ENCODE measurements at regions not wholly inside any gene's neighbourhood (a gene's known extent, or its start where the extent isn't known, plus 50 kb on each side); places are given as distances from the start of the nearest gene placed in this dataset.
A peak's percentile ranks its signal among the peaks of the same experiment; 100 is the strongest.

- no peak for DNase-seq
These were observed 73.0 kb upstream of the POMGNT2 start for GRCh38 chr3:43178891-43179366.

- DNase-seq, result no peak
These were observed 71.2 kb upstream of the POMGNT2 start for GRCh38 chr3:43177085-43177484.

- peak; percentile 28 to 40 for DNase-seq
These were observed 70.8 kb upstream of the POMGNT2 start for GRCh38 chr3:43176666-43177065.

GRCh38 chr3:43175541-43175940 lies 69.7 kb upstream of the POMGNT2 start:
- no peak for DNase-seq

GRCh38 chr3:43173949-43174348 lies 68.1 kb upstream of the POMGNT2 start:
- DNase-seq, result no peak

- DNase-seq, result no peak
These were observed 65.9 kb upstream of the POMGNT2 start for GRCh38 chr3:43171748-43172147.

GRCh38 chr3:43170553-43170952 lies 64.7 kb upstream of the POMGNT2 start:
- no peak for DNase-seq

- DNase-seq, result no peak
These were observed 64.1 kb upstream of the POMGNT2 start for GRCh38 chr3:43169987-43170386.

- no peak for DNase-seq
These were observed 60.5 kb upstream of the POMGNT2 start for GRCh38 chr3:43166406-43166805.

- DNase-seq, result no peak
These were observed 59.9 kb upstream of the POMGNT2 start for GRCh38 chr3:43165786-43166185.

GRCh38 chr3:43163895-43164493 lies 58.1 kb upstream of the POMGNT2 start:
- DNase-seq, result no peak

GRCh38 chr3:43162230-43163084 lies 56.6 kb upstream of the POMGNT2 start:
- peak; percentile 65 to 74 for DNase-seq

GRCh38 chr3:43161684-43162229 lies 55.9 kb upstream of the POMGNT2 start:
- no peak for DNase-seq

GRCh38 chr3:43160664-43161063 lies 54.8 kb upstream of the POMGNT2 start:
- DNase-seq, result no peak

- no peak for DNase-seq
These were observed 54.0 kb upstream of the POMGNT2 start for GRCh38 chr3:43159876-43160255.

- DNase-seq, result no peak
These were observed 53.4 kb upstream of the POMGNT2 start for GRCh38 chr3:43159131-43159875.

- no peak for DNase-seq
These were observed 51.1 kb upstream of the POMGNT2 start for GRCh38 chr3:43156812-43157455.

- DNase-seq, result no peak
These were observed 49.7 kb upstream of the POMGNT2 start for GRCh38 chr3:43155464-43156121.

Data from Kasumi-1 (cell line).